IMR-90 (cell line): ENCODE measurements at regions not wholly inside any gene's neighbourhood (a gene's known extent, or its start where the extent isn't known, plus 50 kb on each side); places are given as distances from the start of the nearest gene placed in this dataset.

Source experiments
- ATAC-seq: fragments of 200-7000 bp; cut with Tn5 transposase; 2 replicates; pipeline ENCODE4 v1.9.1; 2020; ENCODE audit warnings: low read depth, mild to moderate bottlenecking, moderate library complexity
- BruUV-seq: library from RNA; stranded (reverse); fragments of 400-500 nt; replicated peaks from 2 replicates; lab custom pipeline; 2021; lab: Mats Ljungman, UMichigan
- CTCF ChIA-PET: fragments of 300-600 bp; formaldehyde crosslinking; extraction: SDS; loops from one replicate; lab custom pipeline; 2021; ENCODE audit warnings: antibody characterized with exemption; lab: Yijun Ruan, JAX
- POLR2A ChIA-PET: fragments of 300-600 bp; sonication (Branson Sonifier 250); formaldehyde crosslinking; loops from one replicate; lab custom pipeline; 2022; ENCODE audit warnings: antibody characterized with exemption; ENCODE audit not compliant: unreplicated experiment; lab: Charles Lee
- DNase-seq: peaks from one replicate; pipeline ENCODE4 v3.0.0; 2013
- H2AFZ ChIP-seq: replicated peaks from 2 replicates; pipeline ENCODE3; 2013; ENCODE audit warnings: low read length, mild to moderate bottlenecking; ENCODE audit not compliant: poor library complexity
- H2AK5ac ChIP-seq: 2 replicates; pipeline ENCODE4 v1.6.1; 2013; ENCODE audit warnings: low read depth, low read length, inconsistent platforms
- H2AK9ac ChIP-seq: replicated peaks from 2 replicates; pipeline ENCODE3; 2013; ENCODE audit warnings: mild to moderate bottlenecking, low read depth, low read length, moderate library complexity; ENCODE audit not compliant: poor library complexity
- H2BK120ac ChIP-seq: 2 replicates; pipeline ENCODE4 v1.6.1; 2013; ENCODE audit warnings: low read depth, low read length, inconsistent platforms
- H2BK15ac ChIP-seq: 3 replicates; pipeline ENCODE4 v1.6.1; 2013; ENCODE audit warnings: low read depth, low read length, inconsistent platforms
- H2BK20ac ChIP-seq: 2 replicates; pipeline ENCODE4 v1.6.1; 2013; ENCODE audit warnings: low read depth, mild to moderate bottlenecking, inconsistent platforms, low read length, moderate library complexity
- H2BK5ac ChIP-seq: 2 replicates; pipeline ENCODE4 v1.6.1; 2013; ENCODE audit warnings: mild to moderate bottlenecking, low read depth, low read length, inconsistent platforms; ENCODE audit not compliant: poor library complexity, severe bottlenecking
- H3K14ac ChIP-seq: replicated peaks from 2 replicates; pipeline ENCODE4 v1.6.1; 2013; ENCODE audit warnings: low read depth, low read length, inconsistent platforms
- H3K18ac ChIP-seq: 2 replicates; pipeline ENCODE4 v1.6.1; 2013; ENCODE audit warnings: low read depth, low read length, control low read depth
- H3K23ac ChIP-seq: 2 replicates; pipeline ENCODE4 v1.6.1; 2013; ENCODE audit warnings: low read depth, low read length, inconsistent platforms
- H3K27ac ChIP-seq: 2 replicates; pipeline ENCODE4 v1.5.1; 2013; ENCODE audit warnings: mild to moderate bottlenecking, control low read depth, low read length; ENCODE audit not compliant: insufficient read depth
- H3K27me3 ChIP-seq: 2 replicates; pipeline ENCODE4 v1.6.1; 2013; ENCODE audit warnings: low read length; ENCODE audit not compliant: control insufficient read depth, insufficient read depth
- H3K36me3 ChIP-seq: 2 replicates; pipeline ENCODE4 v1.6.1; 2013; ENCODE audit warnings: low read length, mixed read lengths; ENCODE audit not compliant: control insufficient read depth, insufficient read depth
- H3K4ac ChIP-seq: 2 replicates; pipeline ENCODE4 v1.6.1; 2013; ENCODE audit warnings: low read depth, low read length, inconsistent platforms
- H3K4me1 ChIP-seq: 2 replicates; pipeline ENCODE4 v1.6.1; 2013; ENCODE audit warnings: low read length, mixed read lengths; ENCODE audit not compliant: control insufficient read depth, insufficient read depth
- H3K4me2 ChIP-seq: 2 replicates; pipeline ENCODE4 v1.6.1; 2013; ENCODE audit warnings: low read depth, mild to moderate bottlenecking, control low read depth, low read length, moderate library complexity
- H3K4me3 ChIP-seq: 2 replicates; pipeline ENCODE4 v1.5.1; 2013; ENCODE audit warnings: low read depth, mild to moderate bottlenecking, control low read depth, low read length, moderate library complexity; ENCODE audit not compliant: insufficient read depth
- H3K56ac ChIP-seq: 2 replicates; pipeline ENCODE4 v1.6.1; 2013; ENCODE audit warnings: low read length, inconsistent platforms; ENCODE audit not compliant: insufficient read depth; ENCODE audit errors: extremely low read depth
- H3K79me1 ChIP-seq, 2 experiments: 2 replicates each; pipeline ENCODE4 v1.6.1; 2013; ENCODE audit warnings: low read length in 2 of 2, inconsistent platforms in 1 of 2, low read depth in 1 of 2
- H3K9ac ChIP-seq: 2 replicates; pipeline ENCODE4 v1.6.1; 2013; ENCODE audit warnings: low read depth, low read length, control low read depth
- H3K9me1 ChIP-seq: 2 replicates; pipeline ENCODE4 v1.6.1; 2013; ENCODE audit warnings: low read length, inconsistent platforms; ENCODE audit not compliant: insufficient read depth
- H3K9me3 ChIP-seq: 2 replicates; pipeline ENCODE4 v1.6.1; 2013; ENCODE audit warnings: low read length; ENCODE audit not compliant: control insufficient read depth, insufficient read depth
- H4K20me1 ChIP-seq: 2 replicates; pipeline ENCODE4 v1.6.1; 2013; ENCODE audit warnings: low read length, inconsistent platforms; ENCODE audit not compliant: insufficient read depth
- H4K5ac ChIP-seq: 2 replicates; pipeline ENCODE4 v1.6.1; 2013; ENCODE audit warnings: mild to moderate bottlenecking, low read depth, low read length, control low read depth
- H4K8ac ChIP-seq, 2 experiments: 2 replicates each; pipeline ENCODE4 v1.6.1; 2013; ENCODE audit warnings: low read depth in 2 of 2, low read length in 2 of 2, control low read depth in 1 of 2, inconsistent platforms in 1 of 2
- H4K91ac ChIP-seq: 2 replicates; pipeline ENCODE4 v1.6.1; 2013; ENCODE audit warnings: low read depth, low read length, inconsistent platforms; ENCODE audit not compliant: insufficient read depth
- BHLHE40 ChIP-seq: fragments of 150-350 bp; IDR thresholded peaks from 2 replicates; pipeline ENCODE4 v1.6.1; 2016; ENCODE audit warnings: mild to moderate bottlenecking, low read depth, low read length
- CHD1 ChIP-seq: IDR thresholded peaks from 2 replicates; pipeline ENCODE4 v1.6.1; 2012; ENCODE audit warnings: low read depth, low read length, improper control_type of control experiment
- FOS ChIP-seq: fragments of 150-350 bp; IDR thresholded peaks from 2 replicates; pipeline ENCODE4 v1.6.1; 2016; ENCODE audit warnings: low read depth, low read length
- NFE2L2 ChIP-seq: fragments of 150-350 bp; IDR thresholded peaks from 2 replicates; pipeline ENCODE4 v1.6.1; 2016; ENCODE audit warnings: low read depth, mild to moderate bottlenecking, low read length
- POLR2A ChIP-seq: IDR thresholded peaks from 2 replicates; pipeline ENCODE4 v1.6.1; 2012; ENCODE audit warnings: mild to moderate bottlenecking, low read depth, low read length
- RFX5 ChIP-seq: IDR thresholded peaks from 2 replicates; pipeline ENCODE4 v1.8.0; 2012; ENCODE audit warnings: low read depth, mild to moderate bottlenecking, low read length, moderate library complexity
- WGBS, 2 experiments: methylation state at CpG; one replicate each; pipeline versions ENCODE4 v1.1.5 to v1.1.7; 2013; ENCODE audit warnings: missing lambda C conversion rate in 2 of 2; ENCODE audit not compliant: insufficient read length in 1 of 2; ENCODE audit errors: extremely low coverage in 2 of 2; 5-methylcytosine and 5-hydroxymethylcytosine counted together
- dilution Hi-C: fragments of 300-500 bp; cut with HindIII; formaldehyde crosslinking; loops from one replicate; pipeline ENCODE4 v1.14.3; 2018; ENCODE audit warnings: low sequenced_read_pairs; ENCODE audit not compliant: unreplicated experiment
- in situ Hi-C: fragments of 300-500 bp; cut with MboI; formaldehyde crosslinking; loops from 3 replicates; pipeline ENCODE4 v1.14.3; 2019; ENCODE audit warnings: low sequenced_read_pairs, inconsistent platforms, mixed read lengths
- intact Hi-C: fragments of 100-400 bp; cut with micrococcal nuclease; formaldehyde crosslinking; loops from 2 replicates; pipeline ENCODE4 v1.10.0; 2022
- TF ChIP-seq, protein P1 (sequence below): conservative IDR thresholded peaks from 2 replicates; pipeline ENCODE4 v1.5.1; 2012; ENCODE audit warnings: mild to moderate bottlenecking, low read depth, low read length, improper control_type of control experiment

GRCh38 chr7:27410812-27411544, 168.4 kb downstream of the EVX1 start:
- H3K36me3 ChIP-seq: no peaks in the 10 kb centered on the region
- no peak overlapping the region for H3K23ac ChIP-seq
- in situ Hi-C loops (no loop called here), dilution Hi-C loops (no loop called here), intact Hi-C loops (no loop called here)
- H2AK5ac ChIP-seq: no peak overlapping the region
- no peak overlapping the region for H4K5ac ChIP-seq
- no peak overlapping the region for H3K4ac ChIP-seq
- no peak overlapping the region for H4K91ac ChIP-seq
- no peak overlapping the region for H2BK20ac ChIP-seq
- DNase-seq: no peak
- no peak for ATAC-seq
- H2AK9ac ChIP-seq: no peak overlapping the region
- H3K79me1 ChIP-seq: no peaks in the 10 kb centered on the region
- H3K27ac ChIP-seq: no peak overlapping the region
- no peaks in the 10 kb centered on the region for H3K4me1 ChIP-seq
- BruUV-seq: no TSS peak
- H2AFZ ChIP-seq: no peak overlapping the region
- no CpG with 5 or more reads among the region's 5 CpGs for WGBS, 2 experiments
- H3K56ac ChIP-seq: no peak overlapping the region
- TF ChIP-seq, protein P1, sequence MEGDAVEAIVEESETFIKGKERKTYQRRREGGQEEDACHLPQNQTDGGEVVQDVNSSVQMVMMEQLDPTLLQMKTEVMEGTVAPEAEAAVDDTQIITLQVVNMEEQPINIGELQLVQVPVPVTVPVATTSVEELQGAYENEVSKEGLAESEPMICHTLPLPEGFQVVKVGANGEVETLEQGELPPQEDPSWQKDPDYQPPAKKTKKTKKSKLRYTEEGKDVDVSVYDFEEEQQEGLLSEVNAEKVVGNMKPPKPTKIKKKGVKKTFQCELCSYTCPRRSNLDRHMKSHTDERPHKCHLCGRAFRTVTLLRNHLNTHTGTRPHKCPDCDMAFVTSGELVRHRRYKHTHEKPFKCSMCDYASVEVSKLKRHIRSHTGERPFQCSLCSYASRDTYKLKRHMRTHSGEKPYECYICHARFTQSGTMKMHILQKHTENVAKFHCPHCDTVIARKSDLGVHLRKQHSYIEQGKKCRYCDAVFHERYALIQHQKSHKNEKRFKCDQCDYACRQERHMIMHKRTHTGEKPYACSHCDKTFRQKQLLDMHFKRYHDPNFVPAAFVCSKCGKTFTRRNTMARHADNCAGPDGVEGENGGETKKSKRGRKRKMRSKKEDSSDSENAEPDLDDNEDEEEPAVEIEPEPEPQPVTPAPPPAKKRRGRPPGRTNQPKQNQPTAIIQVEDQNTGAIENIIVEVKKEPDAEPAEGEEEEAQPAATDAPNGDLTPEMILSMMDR: no peak
- no peak for TF ChIP-seq FOS
- no peak for TF ChIP-seq NFE2L2
- TF ChIP-seq RFX5: no peak
- no peak for TF ChIP-seq CHD1
- TF ChIP-seq POLR2A: no peak
- TF ChIP-seq BHLHE40: no peak
- H3K27me3 ChIP-seq: peaks cover 11% of the 10 kb centered on the region
- H3K4me3 ChIP-seq: no peak overlapping the region
- H4K8ac ChIP-seq: no peak overlapping the region
- H3K4me2 ChIP-seq: no peak overlapping the region
- H3K9me1 ChIP-seq: no peaks in the 10 kb centered on the region
- H3K14ac ChIP-seq: no peak overlapping the region
- H4K20me1 ChIP-seq: no peaks in the 10 kb centered on the region
- H3K18ac ChIP-seq: no peak overlapping the region
- ChIA-PET CTCF (no interaction called here), POLR2A (no interaction called here)
- no peak overlapping the region for H2BK15ac ChIP-seq
- H2BK5ac ChIP-seq: no peak overlapping the region
- H3K9ac ChIP-seq: no peak overlapping the region
- H2BK120ac ChIP-seq: no peak overlapping the region
- H3K9me3 ChIP-seq: no peaks in the 10 kb centered on the region
